Fibroblast of upper back skin (primary cell): ENCODE measurements at regions not wholly inside any gene's neighbourhood (a gene's known extent, or its start where the extent isn't known, plus 50 kb on each side); places are given as distances from the start of the nearest gene placed in this dataset.
A peak's percentile ranks its signal among the peaks of the same experiment; 100 is the strongest.

Experiments
- DNase-seq: peaks from one replicate; pipeline ENCODE4 v3.0.0-alpha.2; 2013

DNA sequence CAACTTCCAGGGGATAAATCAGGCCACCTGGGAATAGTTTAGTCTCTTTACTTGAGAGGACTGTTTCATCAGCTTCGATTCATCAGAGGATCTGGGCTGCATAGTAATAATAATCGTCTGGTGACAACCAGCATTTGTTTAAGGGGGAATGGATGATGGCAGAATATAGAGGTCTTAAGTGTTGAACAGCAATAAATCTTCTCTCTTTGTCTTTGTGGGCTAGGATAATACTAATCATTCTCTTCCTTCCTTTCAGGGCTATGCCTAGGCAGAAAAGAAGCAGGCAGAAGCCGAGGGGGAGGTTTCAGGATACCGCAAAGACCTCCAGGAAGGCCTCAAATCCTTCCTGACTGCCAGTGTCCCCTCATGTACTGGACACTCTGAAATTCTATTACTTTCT, 150.4 kb upstream of the GAREM1 start:
- DNase-seq = peak; percentile 24

DNA sequence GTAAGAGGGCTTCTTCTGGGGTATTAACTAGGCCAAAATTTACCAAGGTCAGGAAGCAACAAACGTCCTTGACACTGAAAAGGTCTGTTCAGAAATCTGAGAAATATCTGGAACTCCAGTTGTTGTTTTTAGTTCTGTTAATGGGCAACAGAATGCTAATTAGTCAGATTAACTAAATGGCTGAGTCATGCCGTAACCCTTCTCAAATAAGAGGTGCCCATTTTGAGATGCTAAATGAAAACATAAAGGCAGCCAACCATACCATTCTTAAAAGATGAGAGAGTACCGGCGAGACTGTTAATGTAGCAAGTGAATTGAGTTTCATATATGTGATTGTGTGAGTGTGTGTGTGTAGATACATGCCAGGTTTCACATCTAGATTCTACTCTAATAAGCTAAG, 147.9 kb upstream of the GAREM1 start:
- DNase-seq = no peak

DNA sequence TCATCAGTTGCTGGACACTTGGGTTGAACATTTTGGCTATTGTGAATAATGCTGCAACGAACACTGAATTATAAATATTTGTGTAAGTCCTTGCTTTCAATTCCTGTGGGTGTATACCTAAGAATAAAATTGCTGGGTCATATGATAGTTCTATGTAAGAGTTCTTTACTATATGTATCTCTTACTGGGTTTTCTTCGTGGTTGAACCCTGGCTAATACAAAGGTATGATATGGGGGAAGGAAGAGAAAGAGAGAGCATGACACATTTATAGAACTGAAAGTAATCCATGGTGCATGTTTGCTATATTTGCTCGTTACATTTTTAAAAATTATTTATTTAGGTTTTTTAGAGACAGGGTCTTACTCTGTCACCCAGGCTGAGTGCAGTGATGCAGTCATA, 143.1 kb upstream of the GAREM1 start:
- DNase-seq = no peak

DNA sequence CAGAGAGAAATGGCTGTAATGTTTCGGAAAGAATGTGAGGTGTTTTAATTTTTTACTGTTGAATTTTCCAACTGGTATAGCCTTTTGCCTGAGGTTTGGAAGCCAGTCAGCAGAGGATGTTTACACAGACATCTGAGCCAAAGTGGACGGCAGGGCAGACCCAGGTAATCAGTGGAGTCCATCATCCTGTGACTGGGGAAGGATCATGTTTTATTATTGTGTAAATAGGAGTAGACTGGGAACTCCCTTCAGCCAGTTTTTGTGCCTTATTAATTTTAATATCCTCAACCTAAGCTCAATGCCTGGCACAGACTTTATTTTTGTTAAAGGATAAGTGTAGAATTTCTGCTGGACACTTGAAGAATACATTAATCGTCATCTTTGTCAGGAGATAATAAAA, 142.0 kb upstream of the GAREM1 start:
- no peak for DNase-seq

DNA sequence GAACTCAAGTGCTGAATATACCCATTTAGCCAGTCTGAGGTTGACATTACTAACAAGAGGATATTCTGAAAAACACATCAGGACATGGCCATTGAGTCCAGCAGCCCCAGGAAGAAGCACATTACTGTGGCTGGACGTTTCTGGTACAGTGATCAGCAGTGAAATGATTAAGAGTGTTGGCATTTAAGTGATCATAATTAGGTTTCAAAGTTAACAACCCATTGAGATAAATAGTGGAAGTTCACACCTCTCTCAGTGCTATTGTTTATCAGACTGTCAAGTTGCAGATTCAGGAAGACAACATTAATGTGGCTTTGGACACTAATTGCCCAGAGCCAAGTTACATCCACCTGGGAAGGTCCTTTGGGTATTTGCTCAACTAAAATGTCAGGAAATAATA, 139.5 kb upstream of the GAREM1 start:
- no peak for DNase-seq

DNA sequence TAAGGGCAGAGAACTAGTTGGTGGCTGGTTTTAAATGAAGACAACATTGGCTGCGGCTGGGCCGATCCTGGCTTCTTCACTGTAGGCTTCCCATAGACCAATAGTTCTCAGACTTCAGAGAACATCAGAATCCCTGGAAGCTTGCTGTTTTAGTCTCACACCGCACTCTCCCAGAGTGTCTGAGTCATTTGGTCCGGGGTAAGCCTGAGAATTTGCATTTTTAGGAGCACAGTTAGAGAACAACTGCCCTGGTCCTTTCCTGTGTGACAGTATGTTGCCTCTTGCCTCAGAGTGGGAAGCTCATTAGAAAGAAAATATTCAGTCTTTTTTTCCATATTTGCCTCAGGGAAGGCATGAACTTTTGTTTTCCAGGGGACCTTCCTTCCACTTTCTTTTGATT, 137.1 kb upstream of the GAREM1 start:
- DNase-seq = no peak

DNA sequence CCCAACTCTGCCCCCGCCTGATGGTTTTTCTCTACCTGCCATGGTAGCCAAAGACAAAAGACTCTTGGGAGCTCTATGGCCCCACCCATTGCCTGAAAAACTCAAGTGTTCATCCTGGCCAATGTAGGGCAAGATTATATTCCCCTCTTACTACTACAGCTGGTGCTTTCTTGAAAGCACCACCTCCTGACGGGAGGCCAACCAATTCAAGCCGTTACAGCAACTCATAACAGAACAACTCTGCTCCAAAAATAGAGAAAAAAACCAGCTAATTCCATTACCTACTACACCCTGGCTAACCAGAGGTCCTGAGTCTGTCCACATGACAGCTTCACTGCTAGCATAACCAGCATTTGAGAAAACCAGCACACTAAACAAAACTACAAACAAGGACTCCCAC, 127.5 kb upstream of the GAREM1 start:
- DNase-seq = no peak

DNA sequence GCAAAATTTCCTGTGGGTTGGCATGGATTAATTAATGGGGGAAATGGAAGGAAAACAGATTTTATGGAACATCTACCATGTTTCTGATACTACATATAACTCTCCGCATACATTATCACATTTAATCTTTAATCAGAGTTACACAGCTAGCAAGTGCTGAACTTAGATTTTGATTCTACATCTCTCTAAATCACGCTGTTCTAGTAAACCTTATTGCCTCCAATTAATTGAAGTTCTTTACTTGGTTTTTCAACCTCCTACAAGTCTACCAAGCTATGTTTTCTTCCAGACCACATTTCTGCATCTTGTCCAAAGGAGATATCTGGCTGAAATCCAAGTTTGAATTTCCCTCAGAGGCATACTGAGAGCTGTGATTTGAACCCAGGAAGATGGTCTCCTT, 125.8 kb upstream of the GAREM1 start:
- no peak for DNase-seq

DNA sequence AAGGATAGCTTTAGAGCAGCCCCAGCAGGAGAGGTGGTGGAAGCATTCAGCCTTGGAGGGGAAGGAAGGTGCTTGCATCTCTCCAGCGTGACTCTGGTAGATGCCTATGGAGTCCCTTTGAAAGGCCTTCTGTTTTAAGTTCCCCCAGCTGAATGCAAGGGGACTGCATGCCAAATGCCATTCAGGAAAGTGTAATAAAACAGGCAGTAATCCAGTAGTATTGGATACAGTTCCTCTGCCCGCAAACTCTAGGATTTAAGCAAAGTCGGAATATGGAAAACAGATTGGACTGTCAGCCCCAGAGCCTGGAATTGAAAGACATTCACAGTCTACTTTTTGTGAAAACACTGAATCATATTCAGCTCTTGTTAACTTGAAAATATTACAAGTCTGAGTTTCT, 125.2 kb upstream of the GAREM1 start:
- no peak for DNase-seq

DNA sequence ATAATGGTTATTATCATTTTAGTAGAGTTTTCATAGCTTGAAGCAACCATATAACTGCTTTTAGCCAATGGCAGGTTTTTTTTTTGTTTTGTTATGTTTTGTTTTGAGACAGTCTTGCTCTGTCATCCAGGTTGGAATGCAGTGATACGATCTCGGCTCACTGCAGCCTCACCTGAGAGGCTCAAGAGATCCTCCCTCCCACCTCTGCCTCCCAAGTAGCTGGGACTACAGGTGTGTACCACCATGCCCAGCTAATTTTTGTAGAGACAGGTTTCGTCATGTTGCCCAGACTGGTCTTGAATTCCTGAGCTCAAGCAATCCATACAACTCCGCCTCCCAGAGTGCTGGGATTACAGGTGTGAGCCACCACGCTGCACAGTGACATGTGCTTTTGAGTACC, 117.5 kb upstream of the GAREM1 start:
- no peak for DNase-seq

DNA sequence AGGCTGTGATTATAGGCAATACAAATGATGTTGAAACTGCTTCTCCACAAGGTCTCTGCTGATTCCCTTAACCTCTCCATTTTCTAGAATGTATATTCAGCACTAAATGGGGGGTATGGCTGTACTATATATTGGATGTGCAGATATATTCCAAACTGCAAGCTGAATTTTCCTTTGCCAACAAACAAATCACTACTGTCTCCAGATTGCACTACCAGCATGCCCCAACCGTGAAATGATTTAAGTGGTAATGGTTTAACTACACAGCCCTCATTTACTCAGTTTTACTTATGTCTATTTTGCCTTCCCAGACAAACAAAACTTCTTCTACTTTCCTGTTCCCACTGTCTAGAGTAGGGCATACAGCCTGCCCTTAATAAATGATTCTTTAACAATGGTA, 112.7 kb upstream of the GAREM1 start:
- DNase-seq = no peak

DNA sequence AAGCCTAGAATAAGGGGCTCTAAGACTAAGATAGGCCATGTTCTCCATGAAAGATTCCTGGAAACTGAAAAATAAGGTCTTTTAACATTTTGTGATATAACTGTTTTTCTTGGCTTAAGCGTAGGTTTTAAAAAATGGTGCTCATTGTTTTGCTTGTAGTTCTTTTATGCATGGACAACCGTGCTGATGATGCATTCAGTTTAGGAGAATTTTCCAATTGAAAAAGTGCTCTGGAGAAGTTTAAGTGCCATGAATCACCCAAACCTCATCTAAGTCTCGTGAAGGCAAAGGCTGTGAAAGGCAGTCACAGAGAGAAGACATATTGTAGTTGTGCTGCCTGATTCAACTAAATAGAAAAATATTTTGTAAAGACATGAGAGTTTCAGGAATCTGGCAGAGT, 111.8 kb upstream of the GAREM1 start:
- no peak for DNase-seq

DNA sequence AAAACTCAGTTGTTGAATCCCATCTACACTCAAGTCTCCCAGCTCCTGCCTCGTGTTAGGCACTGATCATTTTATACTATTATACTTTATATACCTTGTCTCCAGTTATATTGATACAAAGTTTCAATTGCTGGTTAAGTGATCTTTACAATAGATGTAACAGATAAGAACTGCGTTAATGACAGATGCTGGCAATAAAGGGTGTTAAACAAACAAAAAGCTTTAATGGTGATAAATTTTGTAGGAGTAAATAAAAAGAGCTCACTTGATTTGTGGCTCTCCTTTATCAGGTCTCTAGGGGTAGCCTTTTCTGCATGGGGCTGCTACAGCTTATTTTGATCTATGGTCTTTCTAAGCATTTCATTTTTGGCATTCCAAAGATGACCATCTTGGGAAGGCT, 106.9 kb upstream of the GAREM1 start:
- DNase-seq = no peak

DNA sequence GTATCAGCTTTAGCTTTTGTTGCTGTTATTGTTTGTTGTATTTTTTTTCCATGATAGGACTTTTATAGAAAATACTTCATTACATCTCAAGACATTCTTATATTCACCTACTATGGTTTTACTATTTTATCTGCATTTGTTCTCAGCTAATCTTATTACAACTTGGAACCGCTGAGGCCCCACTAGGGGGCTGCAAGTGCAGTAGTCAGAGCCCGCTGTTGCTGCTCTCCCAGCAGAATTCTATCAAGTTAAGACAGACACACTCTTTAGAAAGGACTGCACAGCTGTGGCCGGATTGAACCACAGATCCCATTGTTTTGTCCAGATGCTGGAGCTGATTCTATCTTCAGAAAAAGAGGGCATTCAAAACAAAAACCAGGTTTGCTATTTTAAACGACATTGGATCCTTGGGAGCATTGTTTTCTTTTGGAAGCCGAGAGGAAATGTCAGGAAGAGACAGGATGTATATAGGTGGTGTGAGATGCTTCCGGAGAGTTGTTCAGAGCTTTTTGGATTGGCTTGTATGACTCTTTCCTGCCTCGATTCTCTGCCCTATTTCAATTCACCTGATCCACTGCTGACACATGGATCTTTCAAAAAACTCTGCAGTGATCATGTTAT, 105.7 kb upstream of the GAREM1 start:
- peak; percentile 11 for DNase-seq

DNA sequence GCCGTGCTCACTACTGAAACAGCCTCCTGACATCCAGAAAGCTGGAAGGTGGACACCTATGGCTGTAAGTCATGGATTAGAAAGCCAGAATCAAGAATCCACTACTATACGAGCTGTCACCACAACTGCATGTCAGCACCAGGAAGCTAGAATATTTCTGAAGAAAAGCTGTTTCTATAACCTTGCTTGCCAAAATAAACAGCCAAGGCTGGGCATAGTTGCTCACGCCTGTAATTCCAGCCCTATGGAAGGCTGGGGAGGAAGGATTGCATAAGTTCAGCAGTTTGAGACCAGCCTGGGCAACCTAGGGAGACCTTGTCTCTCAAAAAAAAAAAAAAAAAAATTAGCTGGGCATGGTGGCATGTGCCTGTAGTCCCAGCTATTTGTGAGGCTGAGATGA, 96.3 kb upstream of the GAREM1 start:
- DNase-seq = no peak

DNA sequence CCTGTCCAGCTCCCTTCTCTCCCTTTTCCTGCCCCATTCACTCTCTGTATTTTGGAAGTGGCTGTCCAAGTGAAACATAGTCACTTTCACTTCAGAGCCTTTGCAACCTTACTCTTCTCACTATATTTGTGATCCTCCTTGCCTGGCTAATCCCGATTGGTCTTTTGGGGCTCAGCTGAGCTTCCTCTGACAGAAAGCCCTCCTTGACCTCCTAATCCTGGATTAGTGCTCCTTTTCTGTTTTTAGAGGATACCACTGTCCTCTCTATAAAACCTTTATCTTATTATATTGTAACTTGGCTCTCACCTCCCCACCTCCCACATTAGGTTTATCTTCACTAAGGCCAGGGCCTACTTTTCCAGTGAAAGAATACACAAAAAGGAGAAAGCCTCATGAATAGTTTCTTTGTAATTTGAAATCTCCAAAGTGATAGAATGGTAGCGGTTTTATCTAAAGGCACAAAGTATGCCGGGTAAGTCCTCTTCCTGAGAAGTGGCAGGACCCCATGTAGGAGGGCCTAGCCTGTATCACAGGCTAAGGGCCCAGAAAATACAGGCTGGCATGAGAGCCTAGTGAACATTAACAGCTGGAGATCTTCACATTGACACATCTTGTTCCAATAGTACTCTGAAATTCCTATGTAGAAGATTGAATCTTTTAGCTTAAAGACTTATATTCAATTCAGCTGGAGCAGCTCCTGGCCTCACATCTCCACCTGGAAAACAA, 83.1 kb upstream of the GAREM1 start:
- no peak for DNase-seq

DNA sequence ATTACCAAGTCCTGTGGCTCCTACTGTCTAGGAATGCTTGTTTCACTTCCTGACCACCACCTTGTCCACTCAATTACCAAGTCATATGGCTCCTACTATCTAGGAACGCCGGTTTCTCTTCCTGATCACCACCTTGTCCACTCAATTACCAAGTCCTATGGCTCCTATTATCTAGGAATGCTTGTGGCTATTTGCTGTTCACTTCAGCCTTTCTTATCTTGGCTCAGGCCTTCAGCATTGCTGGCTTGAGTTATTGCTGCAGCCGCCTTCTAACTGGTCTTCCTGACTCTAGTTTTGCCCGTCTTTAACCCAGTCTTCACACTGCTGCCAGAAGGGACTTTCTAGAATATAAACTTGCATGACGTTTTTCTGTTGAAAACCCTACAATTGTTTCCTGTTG, 82.5 kb upstream of the GAREM1 start:
- no peak for DNase-seq

DNA sequence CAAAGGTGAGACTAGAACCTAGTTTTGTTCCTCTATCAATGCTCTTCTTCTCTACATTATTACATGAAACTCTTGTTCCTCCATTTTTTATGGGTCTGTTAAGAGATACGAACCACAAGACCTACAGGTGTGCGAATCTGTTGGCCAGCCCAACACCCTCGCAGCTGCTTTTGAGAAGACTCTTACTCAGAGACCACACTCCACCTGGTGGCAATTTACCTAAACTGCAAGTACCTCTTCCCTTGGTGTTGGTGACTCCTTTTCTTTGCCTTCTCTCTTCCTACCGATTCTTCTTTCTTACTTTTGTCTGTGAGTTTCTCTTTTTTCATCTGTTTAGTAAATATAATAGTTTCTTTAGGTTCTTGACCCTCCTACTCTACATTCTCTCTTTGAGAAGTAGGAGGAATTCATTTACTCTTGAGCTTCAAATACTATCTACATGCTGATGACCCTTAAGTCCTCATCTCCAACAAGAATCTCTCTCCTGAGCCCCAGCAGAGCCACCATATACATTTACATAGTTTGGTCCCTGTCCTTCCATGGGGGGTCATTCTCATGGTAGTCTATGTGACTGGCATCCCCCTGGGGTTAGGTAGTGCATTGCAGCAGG, 81.8 kb upstream of the GAREM1 start:
- peak; percentile 66 for DNase-seq

DNA sequence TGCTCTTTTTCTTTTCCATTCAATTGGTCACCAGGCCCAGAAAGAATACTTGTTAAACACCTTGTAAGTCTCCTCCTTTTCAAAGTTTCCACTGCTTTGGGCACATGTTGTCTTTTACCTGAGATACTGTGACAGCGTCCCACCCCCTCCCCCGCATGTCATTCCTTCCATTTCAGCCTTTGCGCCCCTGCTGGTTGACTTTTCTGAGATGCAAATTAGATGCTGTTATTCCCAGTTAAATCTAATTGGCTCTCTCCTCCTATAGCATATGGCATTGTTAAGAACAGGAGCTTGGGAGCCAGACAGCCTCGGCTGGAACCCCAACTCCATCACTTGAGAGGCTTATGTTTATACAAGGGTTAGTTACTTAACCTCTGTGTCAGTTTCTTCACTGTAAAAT, 80.3 kb upstream of the GAREM1 start:
- no peak for DNase-seq

DNA sequence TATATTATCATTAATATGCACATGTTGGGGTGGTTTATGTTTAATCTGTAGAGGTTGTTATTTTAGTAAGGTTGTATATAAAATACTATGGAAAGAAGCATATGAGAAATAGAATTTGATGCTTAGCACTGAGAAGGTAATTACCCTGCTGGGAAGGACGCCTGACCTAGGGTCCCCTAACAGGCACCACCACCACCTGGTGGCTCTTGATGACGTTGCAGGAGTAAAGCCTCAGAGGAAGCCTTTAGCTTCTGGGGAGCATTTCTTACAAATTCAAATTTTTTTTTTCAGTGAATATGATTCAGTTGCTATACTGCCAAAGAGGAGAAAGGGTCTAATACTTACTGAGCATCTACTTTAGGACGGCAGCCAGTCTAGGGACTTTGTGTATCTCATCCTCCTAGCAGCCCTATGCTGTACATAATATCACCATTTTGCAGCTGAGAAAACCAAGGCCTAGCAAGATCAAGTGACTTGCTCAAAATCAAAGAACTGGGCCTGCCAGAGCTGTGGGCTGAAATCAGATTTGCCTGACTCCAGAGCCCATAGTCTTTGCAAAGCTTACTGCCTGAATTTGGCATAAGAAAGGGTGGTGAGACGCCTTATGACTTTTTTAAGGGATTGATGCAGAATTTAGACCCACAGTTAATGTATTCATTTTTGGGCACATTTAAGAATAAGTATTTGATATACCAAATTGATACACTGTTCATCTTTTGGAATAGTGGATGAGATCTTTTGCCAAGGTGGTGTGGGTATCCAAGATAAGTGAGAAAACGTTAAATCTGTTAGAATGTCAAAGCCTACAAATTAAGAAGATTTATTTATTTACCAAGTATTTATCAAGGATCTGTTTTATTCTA, 78.8 kb upstream of the GAREM1 start:
- DNase-seq = peak; percentile 34

DNA sequence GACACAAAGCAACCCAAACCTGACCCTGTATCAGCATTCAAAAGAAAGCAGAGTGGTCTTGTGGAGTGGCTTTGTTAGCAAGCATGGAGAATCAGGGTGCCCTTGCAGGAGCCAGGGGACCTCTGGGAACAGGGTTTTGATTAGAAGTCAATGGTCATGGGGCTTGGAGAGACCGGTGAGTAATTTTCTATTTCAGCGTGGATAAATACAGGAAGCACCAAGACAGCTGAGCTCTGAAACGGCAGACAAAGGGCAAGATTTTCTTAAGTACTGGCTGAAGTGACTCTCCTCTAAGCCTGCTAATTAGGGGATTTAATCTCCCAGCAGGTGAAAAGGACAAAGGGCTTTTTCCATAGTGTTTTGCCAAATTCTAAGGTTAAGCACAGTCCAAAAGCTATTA, 78.0 kb upstream of the GAREM1 start:
- DNase-seq = no peak

DNA sequence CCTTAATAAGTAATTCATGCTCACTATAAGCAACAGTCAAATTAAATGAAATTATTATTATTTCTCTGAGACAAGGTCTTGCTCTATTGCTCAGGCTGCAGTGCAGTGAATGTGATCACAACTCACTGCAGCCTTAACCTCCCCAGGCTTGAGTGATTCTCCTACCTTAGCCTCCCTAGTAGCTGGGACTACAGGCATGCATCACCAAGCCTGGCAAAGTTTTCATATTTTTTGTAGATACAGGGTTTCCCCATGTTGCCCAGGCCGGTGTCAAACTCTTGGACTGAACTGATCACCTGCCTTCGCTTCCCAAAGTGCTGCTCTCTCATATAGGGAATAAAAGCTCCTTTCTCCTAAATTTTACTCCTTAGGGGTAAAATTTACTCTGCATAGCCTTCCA, 74.9 kb upstream of the GAREM1 start:
- DNase-seq = no peak

DNA sequence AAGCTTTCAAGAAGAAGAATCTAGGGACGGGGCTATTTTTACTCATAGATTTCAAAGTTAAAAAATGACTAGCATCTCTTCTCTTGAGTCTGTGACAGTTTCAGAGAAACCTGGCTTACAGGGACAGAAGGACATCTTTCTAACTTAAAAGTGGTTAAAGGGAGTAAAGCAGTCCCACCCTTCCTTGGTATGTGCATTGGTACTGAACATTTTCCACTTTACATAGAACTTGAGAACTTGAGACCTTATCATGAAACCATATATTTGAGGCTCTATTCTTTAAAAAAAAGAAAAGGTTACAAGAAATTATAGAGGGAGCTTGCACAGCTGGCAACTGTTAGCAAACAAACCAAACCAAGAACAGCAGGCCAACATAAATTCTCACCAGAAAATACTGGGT, 73.4 kb upstream of the GAREM1 start:
- no peak for DNase-seq
